Right forelimb (tissue), 1 donor: ENCODE measurements at regions not wholly inside any gene's neighbourhood (a gene's known extent, or its start where the extent isn't known, plus 50 kb on each side); places are given as distances from the start of the nearest gene placed in this dataset.
A peak's percentile ranks its signal among the peaks of the same experiment; 100 is the strongest.

Source experiments
- DNase-seq: peaks from one replicate; pipeline ENCODE4 v3.0.0-alpha.2; 2018

GRCh38 chrX:76228499-76228898 is 55.6 kb downstream of the PBDC1 start:
- DNase-seq, result no peak

GRCh38 chrX:76248901-76249300 is 76.0 kb downstream of the PBDC1 start:
- no peak for DNase-seq

GRCh38 chrX:76253432-76253831 is 80.6 kb downstream of the PBDC1 start:
- peak; percentile 44 for DNase-seq

GRCh38 chrX:76279007-76279406 is 106.1 kb downstream of the PBDC1 start:
- peak; percentile 46 for DNase-seq
